Small intestine (tissue), 7 donors: ENCODE measurements at regions not wholly inside any gene's neighbourhood (a gene's known extent, or its start where the extent isn't known, plus 50 kb on each side); places are given as distances from the start of the nearest gene placed in this dataset.

Experiments
- DNase-seq, 2 donors: peaks; one replicate each; pipeline versions ENCODE4 v3.0.0 to v3.0.0-alpha.2; 2013
- FAIRE-seq: peaks from 2 replicates; lab custom pipeline; 2012; peaks lifted over from hg19 to GRCh38; lab: Jason Lieb, UNC
- H3K27ac ChIP-seq, 3 donors: one replicate each; pipeline ENCODE4 v1.5.1; 2013; ENCODE audit warnings: low read length in 2 of 3, mild to moderate bottlenecking in 2 of 3, control low read depth in 1 of 3, inconsistent platforms in 1 of 3, low read depth in 1 of 3, moderate library complexity in 1 of 3
- H3K27me3 ChIP-seq, 3 donors: one replicate each; pipeline ENCODE4 v1.6.1; 2013; ENCODE audit warnings: low read length in 3 of 3, inconsistent platforms in 1 of 3; ENCODE audit not compliant: control insufficient read depth in 3 of 3, insufficient read depth in 3 of 3
- H3K36me3 ChIP-seq, 3 donors: one replicate each; pipeline ENCODE4 v1.6.1; 2013; ENCODE audit warnings: low read length in 3 of 3, inconsistent platforms in 1 of 3, low read depth in 1 of 3, mild to moderate bottlenecking in 1 of 3, moderate library complexity in 1 of 3; ENCODE audit not compliant: control insufficient read depth in 3 of 3, insufficient read depth in 2 of 3
- H3K4me1 ChIP-seq, 3 donors: one replicate each; pipeline ENCODE4 v1.6.1; 2013; ENCODE audit warnings: low read length in 2 of 3, inconsistent platforms in 1 of 3, low read depth in 1 of 3, mild to moderate bottlenecking in 1 of 3, moderate library complexity in 1 of 3; ENCODE audit not compliant: control insufficient read depth in 3 of 3, insufficient read depth in 2 of 3
- H3K4me3 ChIP-seq, 3 donors: one replicate each; pipeline ENCODE4 v1.5.1; 2013; ENCODE audit warnings: low read length in 3 of 3, control low read depth in 1 of 3, inconsistent platforms in 1 of 3, low read depth in 1 of 3, mild to moderate bottlenecking in 1 of 3, moderate library complexity in 1 of 3
- H3K9me3 ChIP-seq, 2 donors: one replicate each; pipeline ENCODE4 v1.6.1; 2013; ENCODE audit warnings: low read depth in 1 of 2, low read length in 1 of 2; ENCODE audit not compliant: control insufficient read depth in 2 of 2, insufficient read depth in 1 of 2
- WGBS, 3 donors: extraction: QIAGEN DNeasy Blood & Tissue Kit; methylation state at CpG; one replicate each; pipeline ENCODE4 v1.1.7; 2013; 5-methylcytosine and 5-hydroxymethylcytosine counted together
- donor health status: healthy with polysubstance abuse.
- donor health status: control.
- donor health status: control.
- donor health status: Bipolar disorder and iron deficiency.
- donor health status: healthy.

DNA sequence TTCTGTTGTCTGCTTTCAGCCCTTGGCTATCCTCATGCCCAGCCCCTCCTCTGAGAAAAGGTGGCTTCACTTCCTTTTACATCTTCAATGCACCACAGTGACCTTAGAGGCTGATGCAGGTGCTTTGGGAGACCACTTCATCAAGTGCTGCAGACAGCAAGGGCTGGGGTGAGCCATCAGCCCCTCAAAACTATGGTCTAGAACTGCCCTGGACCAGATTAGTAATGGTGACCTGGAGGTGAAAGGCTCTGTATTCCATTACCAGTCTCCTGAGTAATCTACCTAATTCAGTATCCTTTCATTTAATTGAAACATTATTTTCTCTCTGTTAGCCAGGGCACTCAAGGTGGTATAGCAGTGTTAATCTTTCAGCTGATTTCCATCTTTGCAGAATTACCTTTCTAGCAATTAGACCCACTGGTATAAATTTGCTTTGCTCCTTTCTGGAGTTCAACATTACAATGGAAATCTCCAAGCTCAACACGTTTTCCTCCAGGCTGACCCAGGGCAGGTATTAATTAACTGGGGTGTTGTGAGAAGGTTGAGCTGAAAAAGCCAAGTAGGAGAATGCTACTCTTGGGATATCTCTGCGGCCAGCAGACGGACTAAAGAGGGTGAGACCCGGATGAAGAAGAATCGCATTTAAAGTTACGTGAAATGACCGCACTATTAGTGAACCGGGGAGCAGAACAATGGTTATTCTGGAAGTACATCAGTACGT is 469.0 kb downstream of the MEIS1 start:
- 91 to 93% (median 93%) methylated on average over 9 of the region's 9 CpGs for WGBS, 3 donors
- Histone ChIP-seq H3K27me3 (no peaks in the 10 kb centered on the region), H3K27ac (no peak overlapping the region), H3K4me1 (peaks cover 0 to 3% (median 0%) of the 10 kb centered on the region in 3 donors), H3K36me3 (no peaks in the 10 kb centered on the region), H3K4me3 (no peak overlapping the region), H3K9me3 (no peaks in the 10 kb centered on the region)
- DNase-seq (no peak), FAIRE-seq (no peak)

DNA sequence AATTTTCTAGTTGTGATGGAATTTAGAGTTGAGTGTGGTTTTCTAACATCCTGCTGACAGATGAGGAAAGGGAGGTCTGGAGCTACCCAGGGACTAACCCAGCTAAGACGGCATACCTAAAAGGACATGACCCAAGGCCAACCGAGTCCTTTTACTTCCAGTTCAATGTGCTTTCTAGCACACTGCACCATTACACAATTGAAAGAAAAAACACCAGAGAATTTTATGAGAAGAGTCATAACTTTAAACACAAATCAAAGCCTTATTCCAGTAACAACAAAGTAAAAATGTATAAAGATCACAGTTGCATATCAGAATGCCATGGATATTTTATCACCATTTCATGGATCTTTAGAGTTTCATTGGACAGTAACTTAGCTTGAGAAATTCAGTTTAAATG is 480.3 kb downstream of the MEIS1 start:
- DNase-seq = no peak

DNA sequence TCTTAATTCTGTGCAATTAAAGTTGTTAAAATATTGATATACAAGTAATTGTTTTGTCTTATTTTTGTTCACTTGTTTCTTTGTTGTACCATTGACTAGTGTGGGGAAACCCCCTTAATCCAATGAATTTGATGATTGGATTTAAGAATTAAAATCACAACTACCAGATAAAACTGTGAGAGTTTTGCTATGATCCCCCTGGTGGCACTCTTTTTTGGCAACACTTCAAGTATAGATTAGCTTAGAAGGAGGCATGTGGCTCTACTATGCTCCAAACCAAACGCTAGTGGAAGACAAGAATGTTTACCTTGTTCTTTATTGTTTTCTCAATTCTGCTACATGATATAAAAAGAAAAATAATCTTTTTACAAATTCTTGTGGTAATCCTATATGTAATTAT is 477.8 kb upstream of the ETAA1 start:
- WGBS, 3 donors = 19 to 57% (median 31%) methylated on average over 1 of the region's 1 CpG
- Histone ChIP-seq H3K27ac (no peak overlapping the region), H3K4me3 (no peak overlapping the region), H3K9me3 (no peaks in the 10 kb centered on the region), H3K36me3 (no peaks in the 10 kb centered on the region), H3K27me3 (no peaks in the 10 kb centered on the region), H3K4me1 (no peaks in the 10 kb centered on the region)
- no peak for FAIRE-seq
- DNase-seq = no peak

More for the DNA sequence above, 480.3 kb downstream of the MEIS1 start:
- Histone ChIP-seq H3K9me3 (no peaks in the 10 kb centered on the region), H3K27me3 (no peaks in the 10 kb centered on the region), H3K27ac (no peak overlapping the region), H3K36me3 (no peaks in the 10 kb centered on the region), H3K4me3 (no peak overlapping the region), H3K4me1 (no peaks in the 10 kb centered on the region)
- no peak for FAIRE-seq
- 64 to 81% (median 68%) methylated on average over 2 of the region's 2 CpGs for WGBS, 3 donors

DNA sequence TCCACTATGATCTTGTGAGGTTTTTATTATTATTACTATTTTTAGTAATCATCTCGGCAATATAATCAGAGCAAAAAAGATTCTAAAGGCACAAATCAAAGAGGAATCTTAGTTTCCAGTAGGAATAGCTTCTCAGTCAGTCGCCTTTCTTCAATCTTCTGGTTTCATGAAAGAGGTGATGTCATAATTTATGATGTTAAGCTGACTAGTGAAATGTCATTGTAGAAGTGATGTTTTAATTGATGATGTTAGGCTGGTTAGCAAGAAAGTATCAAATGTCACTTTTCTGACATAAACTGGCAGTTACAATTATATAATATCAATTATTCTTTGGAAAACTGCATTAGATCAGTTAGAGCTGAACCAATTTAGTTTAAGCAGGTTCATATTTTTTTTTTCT is 476.7 kb upstream of the ETAA1 start:
- Histone ChIP-seq H3K27me3 (no peaks in the 10 kb centered on the region), H3K9me3 (no peaks in the 10 kb centered on the region), H3K27ac (no peak overlapping the region), H3K4me1 (no peaks in the 10 kb centered on the region), H3K36me3 (no peaks in the 10 kb centered on the region), H3K4me3 (no peak overlapping the region)
- no peak for DNase-seq
- no peak for FAIRE-seq
- 81 to 89% (median 86%) methylated on average over 2 of the region's 2 CpGs for WGBS, 3 donors

DNA sequence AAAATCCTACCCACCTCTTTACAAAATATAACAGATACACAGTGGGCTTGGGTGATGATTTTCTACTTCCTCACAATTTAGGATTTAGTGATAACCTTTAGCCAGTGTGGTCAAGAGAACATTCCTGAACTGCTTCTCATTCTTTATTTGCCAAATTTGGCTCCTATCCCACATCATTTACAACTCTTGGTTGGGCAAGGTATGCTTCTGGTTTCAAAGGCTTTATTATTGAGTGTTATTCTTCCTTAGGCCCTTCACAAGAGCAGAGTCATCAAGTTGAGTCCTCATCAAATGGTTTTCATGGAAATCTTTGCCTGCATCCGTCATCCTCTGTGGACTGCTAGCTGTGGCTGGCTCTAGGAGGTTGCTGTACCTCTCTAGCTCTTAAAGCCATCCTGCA is 472.0 kb upstream of the ETAA1 start:
- Histone ChIP-seq H3K4me3 (no peak overlapping the region), H3K27ac (no peak overlapping the region), H3K27me3 (no peaks in the 10 kb centered on the region), H3K36me3 (no peaks in the 10 kb centered on the region), H3K9me3 (no peaks in the 10 kb centered on the region), H3K4me1 (peaks cover 0 to 3% (median 0%) of the 10 kb centered on the region in 3 donors)
- 75 to 96% (median 89%) methylated on average over 1 of the region's 1 CpG for WGBS, 3 donors
- FAIRE-seq = no peak
- DNase-seq = no peak

DNA sequence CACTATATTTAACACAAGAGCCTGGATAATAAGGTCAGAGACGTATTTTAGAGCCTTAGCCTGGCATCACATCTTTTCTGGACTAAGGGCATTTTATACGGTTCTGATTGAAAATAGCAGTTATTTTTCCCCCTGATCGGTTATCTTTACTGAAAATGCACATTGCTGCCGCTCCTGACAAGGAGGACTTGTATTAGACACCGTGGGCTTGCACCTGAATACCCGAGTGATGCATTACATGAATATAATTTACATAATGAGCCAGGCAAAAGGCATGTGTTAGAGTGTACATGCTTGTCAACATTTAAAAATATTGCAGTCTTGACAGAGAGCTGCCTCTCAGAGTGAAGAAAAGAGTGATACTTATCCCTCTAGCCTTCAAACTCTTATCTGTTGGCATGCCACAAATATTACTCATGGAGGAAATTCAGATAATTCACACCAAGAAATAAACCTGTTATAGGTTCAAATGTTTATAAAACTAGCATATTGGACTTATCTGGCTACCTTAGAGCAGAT is 470.5 kb upstream of the ETAA1 start:
- FAIRE-seq = no peak
- no peaks in the 10 kb centered on the region for H3K36me3 ChIP-seq
- no peaks in the 10 kb centered on the region for H3K27me3 ChIP-seq
- 77 to 85% (median 84%) methylated on average over 6 of the region's 6 CpGs for WGBS, 3 donors
- no peaks in the 10 kb centered on the region for H3K9me3 ChIP-seq
- no peak for DNase-seq
- peaks cover 0 to 6% (median 0%) of the 10 kb centered on the region in 3 donors for H3K4me1 ChIP-seq
- H3K27ac ChIP-seq = no peak overlapping the region
- H3K4me3 ChIP-seq = no peak overlapping the region

DNA sequence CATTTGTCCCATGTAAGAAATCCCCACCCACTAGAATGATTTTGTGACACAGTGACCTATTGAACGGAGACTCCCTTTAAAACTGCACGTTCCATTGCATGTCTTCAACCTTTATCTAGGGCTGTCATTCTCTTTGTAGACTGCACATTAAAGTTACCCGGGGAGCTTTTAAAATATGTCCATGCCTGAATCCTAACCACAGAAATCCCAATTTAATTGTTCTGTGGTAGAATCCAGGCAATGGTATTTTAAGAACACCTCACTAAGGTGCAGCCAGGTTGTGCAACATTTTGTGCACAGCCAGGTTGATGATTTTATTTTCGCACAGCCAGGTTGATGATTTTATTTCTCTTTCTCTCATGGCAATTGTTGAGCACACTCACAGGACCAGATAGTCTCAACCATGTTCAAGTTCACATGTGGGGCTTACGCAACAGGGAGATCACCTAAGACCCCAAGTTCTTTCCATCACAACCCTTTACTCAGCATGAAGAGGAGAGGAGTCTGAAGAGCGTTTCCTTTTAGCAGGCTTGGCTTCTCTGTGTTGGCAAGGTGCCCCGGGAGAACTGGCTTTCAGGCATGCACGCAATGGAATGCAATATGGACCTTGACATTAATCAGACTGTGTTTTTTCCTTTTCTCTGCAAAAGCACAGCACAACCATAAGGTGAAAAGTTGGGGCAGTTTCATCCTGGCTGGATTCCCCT is 467.3 kb upstream of the ETAA1 start:
- no peaks in the 10 kb centered on the region for H3K9me3 ChIP-seq
- no peak overlapping the region for H3K4me3 ChIP-seq
- 10 to 40% (median 17%) methylated on average over 8 of the region's 8 CpGs for WGBS, 3 donors
- no peak for FAIRE-seq
- H3K4me1 ChIP-seq = peaks cover 0 to 6% (median 0%) of the 10 kb centered on the region in 3 donors
- no peaks in the 10 kb centered on the region for H3K27me3 ChIP-seq
- no peaks in the 10 kb centered on the region for H3K36me3 ChIP-seq
- H3K27ac ChIP-seq = no peak overlapping the region
- peak; percentile 31 to 72 for DNase-seq

DNA sequence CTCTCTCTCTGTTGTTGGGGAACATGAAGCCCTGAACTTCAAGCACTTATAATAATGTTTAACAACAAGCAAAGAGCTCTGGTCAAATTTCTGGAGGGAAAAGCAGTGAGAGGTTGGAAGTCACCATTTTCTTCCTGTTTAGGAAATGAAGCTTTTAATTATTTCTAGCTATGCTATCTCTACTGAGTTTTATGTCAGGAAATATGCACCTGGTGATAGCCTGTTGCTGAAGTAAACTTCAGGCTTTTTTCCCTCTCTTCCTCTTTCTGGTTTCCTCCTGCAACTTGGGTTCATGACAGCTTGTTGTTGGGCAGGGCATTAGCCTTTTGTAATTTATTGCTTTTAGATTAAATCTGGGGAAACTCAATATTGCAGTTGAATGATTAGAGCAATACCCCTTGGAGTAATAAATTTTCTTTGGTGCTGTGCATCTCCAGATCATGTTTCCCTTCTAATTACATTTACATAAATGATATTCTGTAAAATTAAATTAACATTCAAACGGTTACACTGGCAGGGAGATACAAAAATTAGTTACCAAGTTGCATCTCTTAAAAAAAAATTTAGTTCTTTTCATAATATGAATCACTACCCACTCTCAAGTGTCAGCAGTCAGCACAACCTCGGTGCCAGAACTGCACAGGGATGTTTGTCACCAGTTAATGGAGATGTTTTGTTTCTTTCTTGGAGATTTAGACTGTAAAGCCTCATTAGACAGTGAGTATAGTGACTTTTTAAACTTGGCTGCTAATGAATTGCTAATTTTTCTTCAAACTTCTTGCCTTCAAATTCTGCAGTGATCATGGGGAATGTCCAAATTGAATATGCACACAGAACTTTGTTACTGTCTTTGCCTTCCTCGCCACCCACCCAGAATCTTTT is 466.6 kb upstream of the ETAA1 start:
- H3K27ac ChIP-seq = no peak overlapping the region

More for the DNA sequence above, 466.6 kb upstream of the ETAA1 start:
- no peak overlapping the region for H3K4me3 ChIP-seq
- no peaks in the 10 kb centered on the region for H3K9me3 ChIP-seq
- FAIRE-seq = no peak
- H3K36me3 ChIP-seq = no peaks in the 10 kb centered on the region
- H3K4me1 ChIP-seq = peaks cover 0 to 6% (median 0%) of the 10 kb centered on the region in 3 donors
- DNase-seq = no peak
- no peaks in the 10 kb centered on the region for H3K27me3 ChIP-seq
- WGBS, 3 donors = 55 to 60% (median 58%) methylated on average over 3 of the region's 3 CpGs
